ENCODE measurements at regions not wholly inside any gene's neighbourhood (a gene's known extent, or its start where the extent isn't known, plus 50 kb on each side); places are given as distances from the start of the nearest gene placed in this dataset.

- no peaks in the 10 kb centered on the region for H3K27me3 ChIP-seq
- intact Hi-C loops (cut with DNase I; ENCODE audit: low total_unique reads) = no loop called here
- H3K4me1 ChIP-seq = no peaks in the 10 kb centered on the region
- H3K9me3 ChIP-seq = no peaks in the 10 kb centered on the region
- TF ChIP-seq POLR2A (IDR thresholded peaks at IDR 0.05) (no peak), CTCF (IDR thresholded peaks at IDR 0.05) (no peak)
- no peak overlapping the region for H3K27ac ChIP-seq
- H3K36me3 ChIP-seq = no peaks in the 10 kb centered on the region
- H3K4me3 ChIP-seq = no peak overlapping the region
- no peak for DNase-seq
Observed at GRCh38 chr10:131693766-131694165, 207.0 kb upstream of the PPP2R2D start.

DNA sequence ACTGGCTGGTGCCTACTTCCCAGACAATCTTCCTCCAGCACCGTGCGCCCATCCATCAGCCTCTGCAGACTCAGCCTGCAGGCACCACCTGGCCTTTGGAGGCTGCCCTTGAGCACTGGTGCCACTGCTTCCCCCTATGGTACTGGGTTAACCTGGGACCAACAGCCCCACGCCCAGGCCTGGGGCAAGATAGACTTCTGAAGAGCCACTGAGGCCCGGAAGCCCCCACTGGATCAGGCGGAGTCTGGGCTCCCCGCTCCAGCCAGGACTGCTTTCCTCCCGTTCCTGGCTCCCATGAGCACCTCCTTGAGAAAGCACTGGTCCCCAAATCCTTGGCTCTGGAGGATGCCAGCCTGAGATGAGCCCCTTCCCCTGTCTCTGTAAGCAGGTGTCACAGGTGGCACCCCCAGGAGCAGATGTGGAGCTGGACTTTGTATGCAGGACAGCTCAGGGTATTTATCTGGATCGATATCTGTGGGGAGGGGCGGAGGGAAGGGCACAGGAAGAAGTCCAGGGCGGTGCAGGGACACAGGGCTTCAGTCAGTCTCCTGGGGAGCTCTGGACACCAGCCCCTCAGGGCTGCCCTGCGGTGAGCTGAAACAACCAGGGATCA, 206.5 kb upstream of the PPP2R2D start:
- Histone ChIP-seq H3K4me1 (no peaks in the 10 kb centered on the region), H3K36me3 (no peaks in the 10 kb centered on the region), H3K27me3 (no peaks in the 10 kb centered on the region), H3K4me3 (no peak overlapping the region), H3K9me3 (no peaks in the 10 kb centered on the region), H3K27ac (no peak overlapping the region)
- intact Hi-C loops (cut with DNase I; ENCODE audit: low total_unique reads) = no loop called here
- TF ChIP-seq CTCF (IDR thresholded peaks at IDR 0.05) (no peak), POLR2A (IDR thresholded peaks at IDR 0.05) (no peak)
- DNase-seq = peak in 1 of 2 donors; percentile 2

GRCh38 chr10:131694781-131695495, 205.9 kb upstream of the PPP2R2D start:
- Histone ChIP-seq H3K9me3 (no peaks in the 10 kb centered on the region), H3K36me3 (no peaks in the 10 kb centered on the region), H3K27me3 (no peaks in the 10 kb centered on the region), H3K27ac (no peak overlapping the region), H3K4me1 (no peaks in the 10 kb centered on the region), H3K4me3 (no peak overlapping the region)
- DNase-seq = peak in 1 of 2 donors; percentile 1
- intact Hi-C loops (cut with DNase I; ENCODE audit: low total_unique reads) = no loop called here
- TF ChIP-seq CTCF (IDR thresholded peaks at IDR 0.05) (no peak), POLR2A (IDR thresholded peaks at IDR 0.05) (no peak)

DNA sequence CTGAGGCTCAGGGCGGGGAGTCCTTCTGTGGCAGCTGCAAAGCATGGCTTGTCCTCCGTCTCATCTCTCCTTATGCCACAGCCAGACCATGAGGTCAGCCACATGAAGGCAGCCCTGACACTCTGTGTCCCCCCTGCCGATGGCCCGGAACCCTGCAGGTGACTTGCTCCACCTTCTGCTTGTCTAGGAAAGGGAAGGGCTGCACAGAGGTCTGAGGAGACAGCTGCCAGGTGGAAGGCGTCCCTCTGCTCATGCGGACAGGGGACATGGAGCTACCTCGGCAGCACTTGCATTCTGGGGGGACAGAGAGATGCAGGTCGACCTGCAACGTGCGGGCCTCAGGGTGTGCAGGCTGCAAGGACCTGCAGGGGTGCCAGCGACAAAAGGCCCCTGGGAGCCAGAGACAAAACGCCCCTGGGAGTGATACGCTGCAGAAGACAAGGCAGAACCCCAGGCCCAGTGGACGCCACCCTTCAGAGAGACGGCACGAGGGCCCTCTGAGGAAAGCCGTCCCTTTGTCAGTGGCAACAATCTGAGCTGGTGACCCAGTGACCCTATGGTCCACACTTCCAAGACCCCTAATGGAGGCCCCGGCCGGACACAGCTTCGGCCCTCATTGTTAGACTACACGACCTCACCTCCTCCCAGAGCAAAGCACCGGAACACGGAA, 205.2 kb upstream of the PPP2R2D start:
- intact Hi-C loops (cut with DNase I; ENCODE audit: low total_unique reads) = no loop called here
- TF ChIP-seq POLR2A (IDR thresholded peaks at IDR 0.05) (no peak), CTCF (IDR thresholded peaks at IDR 0.05) (no peak)
- H3K27me3 ChIP-seq = no peaks in the 10 kb centered on the region
- no peaks in the 10 kb centered on the region for H3K4me1 ChIP-seq
- no peak overlapping the region for H3K27ac ChIP-seq
- H3K36me3 ChIP-seq = no peaks in the 10 kb centered on the region
- no peak overlapping the region for H3K4me3 ChIP-seq
- no peaks in the 10 kb centered on the region for H3K9me3 ChIP-seq
- peak in 1 of 2 donors; percentile 8 for DNase-seq

Data from uterus (tissue), 3 donors.